ENCODE measurements at regions not wholly inside any gene's neighbourhood (a gene's known extent, or its start where the extent isn't known, plus 50 kb on each side); places are given as distances from the start of the nearest gene placed in this dataset.
"Not testable (repeated sequence)": the region's sequence is repeated elsewhere in the genome, so short reads cannot be mapped to it uniquely, and the experiment has no call there.

- 59 to 86% methylated on average over 3 of the region's 3 CpGs for WGBS, 2 donors
- H3K4me3 ChIP-seq (ENCODE audit: low read depth, poor library complexity, severe bottlenecking) = no peak overlapping the region
- intact Hi-C loops (cut with DNase I; ENCODE audit: low total_unique reads) = no loop called here
- TF ChIP-seq POLR2A (IDR thresholded peaks at IDR 0.05) (no peak), CTCF (IDR thresholded peaks at IDR 0.05) (no peak)
- DNase-seq (ENCODE audit: low spot score in 2 of 2) = no peak
These were observed 138.1 kb upstream of the PLXNC1 start for GRCh38 chr12:94010307-94010706.

- WGBS, 2 donors = 44 to 46% methylated on average over 2 of the region's 2 CpGs
- intact Hi-C loops (cut with DNase I; ENCODE audit: low total_unique reads) = no loop called here
- no peak for DNase-seq (ENCODE audit: low spot score in 2 of 2)
- H3K4me3 ChIP-seq (ENCODE audit: low read depth, poor library complexity, severe bottlenecking) = no peak overlapping the region
- TF ChIP-seq POLR2A (IDR thresholded peaks at IDR 0.05) = no peak
- no peak for TF ChIP-seq CTCF (IDR thresholded peaks at IDR 0.05)
These were observed 136.3 kb upstream of the PLXNC1 start for GRCh38 chr12:94012071-94012470.

DNA sequence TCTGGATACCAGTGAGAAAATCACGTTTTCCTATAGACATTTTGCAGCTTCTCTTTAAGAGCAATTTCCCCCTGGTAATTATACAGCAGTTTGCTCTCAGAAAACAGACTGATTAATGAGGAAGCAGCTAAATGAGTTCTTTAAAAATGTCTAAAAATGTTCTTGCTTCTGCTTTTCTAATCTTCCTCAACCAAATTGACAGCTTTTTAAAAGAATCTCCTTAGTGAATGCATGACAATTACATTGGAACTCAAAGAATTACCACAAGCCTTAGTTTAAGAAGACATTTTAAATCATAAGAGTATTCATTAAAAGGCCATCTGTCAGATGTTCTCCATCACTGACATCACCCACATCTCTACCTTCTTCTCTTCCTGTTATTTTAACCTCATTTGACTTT lies 135.8 kb upstream of the PLXNC1 start:
- no peak overlapping the region for H3K4me3 ChIP-seq (ENCODE audit: low read depth, poor library complexity, severe bottlenecking)
- no peak for TF ChIP-seq CTCF (IDR thresholded peaks at IDR 0.05)
- no peak for TF ChIP-seq POLR2A (IDR thresholded peaks at IDR 0.05)
- intact Hi-C loops (cut with DNase I; ENCODE audit: low total_unique reads) = no loop called here
- no peak for DNase-seq (ENCODE audit: low spot score in 2 of 2)
- WGBS, 2 donors = 16 to 31% methylated on average over 1 of the region's 1 CpG

DNA sequence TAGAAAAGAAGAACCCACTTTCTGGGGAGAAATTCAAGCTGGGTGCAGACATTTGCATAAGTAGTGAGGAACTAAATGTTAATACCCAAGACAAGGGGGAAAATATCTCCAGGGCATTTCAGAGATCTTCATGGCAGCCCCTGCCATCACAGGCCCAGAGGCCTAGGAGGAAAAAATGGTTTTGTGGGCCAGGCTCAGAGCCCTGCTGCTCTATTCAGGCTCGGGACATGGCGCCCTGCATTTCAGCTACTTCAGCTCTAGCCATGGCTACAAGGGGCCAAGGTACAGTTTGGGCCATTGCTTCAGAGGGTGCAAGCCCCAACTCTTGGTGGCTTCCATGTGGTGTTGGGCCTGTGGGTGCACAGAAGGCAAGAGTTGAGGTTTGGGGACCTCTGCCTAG lies 131.1 kb upstream of the PLXNC1 start:
- DNase-seq (ENCODE audit: low spot score in 2 of 2); H3K4me3 ChIP-seq (ENCODE audit: low read depth, poor library complexity, severe bottlenecking); intact Hi-C loops (cut with DNase I; ENCODE audit: low total_unique reads): not testable (repeated sequence)
- 86 to 100% methylated on average over 2 of the region's 2 CpGs for WGBS, 2 donors

GRCh38 chr12:94020335-94020734 lies 128.0 kb upstream of the PLXNC1 start:
- 63 to 72% methylated on average over 1 of the region's 1 CpG for WGBS, 2 donors
- no peak for DNase-seq (ENCODE audit: low spot score in 2 of 2)
- intact Hi-C loops (cut with DNase I; ENCODE audit: low total_unique reads) = no loop called here
- no peak overlapping the region for H3K4me3 ChIP-seq (ENCODE audit: low read depth, poor library complexity, severe bottlenecking)
- no peak for TF ChIP-seq CTCF (IDR thresholded peaks at IDR 0.05)
- no peak for TF ChIP-seq POLR2A (IDR thresholded peaks at IDR 0.05)

DNA sequence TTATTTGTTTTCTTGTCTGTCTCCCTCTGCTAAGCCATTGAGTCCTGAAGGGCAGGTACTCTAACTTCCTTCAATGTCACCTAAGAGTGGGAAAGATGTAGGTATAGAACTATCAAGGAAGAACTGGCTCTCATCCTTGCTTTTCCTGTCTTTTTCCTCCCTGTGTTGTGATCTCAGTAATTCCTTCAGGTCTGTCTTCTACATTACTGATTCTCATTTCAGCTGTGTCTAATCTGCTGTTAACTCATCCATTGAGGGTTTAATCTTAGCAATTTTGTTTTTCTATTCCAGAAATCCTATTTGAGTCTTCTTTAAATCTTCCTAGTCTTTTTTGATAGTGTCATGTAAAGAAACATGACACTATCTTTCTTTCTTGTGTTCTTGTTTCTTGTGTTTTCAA lies 124.5 kb upstream of the PLXNC1 start:
- H3K4me3 ChIP-seq (ENCODE audit: low read depth, poor library complexity, severe bottlenecking) = no peak overlapping the region
- intact Hi-C loops (cut with DNase I; ENCODE audit: low total_unique reads) = no loop called here
- no peak for DNase-seq (ENCODE audit: low spot score in 2 of 2)
- TF ChIP-seq POLR2A (IDR thresholded peaks at IDR 0.05) (no peak), CTCF (IDR thresholded peaks at IDR 0.05) (no peak)

Data from lower leg skin (tissue), 4 donors.